Stomach (tissue), 8 donors: ENCODE measurements at regions not wholly inside any gene's neighbourhood (a gene's known extent, or its start where the extent isn't known, plus 50 kb on each side); places are given as distances from the start of the nearest gene placed in this dataset.

Source experiments
- DNase-seq, 2 donors: peaks; one replicate each; pipeline versions ENCODE4 v3.0.0 to v3.0.0-alpha.2; 2013 to 2019
- H3K27ac ChIP-seq, 5 donors: fragments of 200-600 bp in 4 of 5; sonication (generic) in 4 of 5; one replicate each; pipeline ENCODE4 v1.5.1; 2013 to 2019; ENCODE audit warnings: mild to moderate bottlenecking in 1 of 5, moderate library complexity in 1 of 5
- H3K27me3 ChIP-seq, 3 donors: fragments of 200-600 bp; sonication (generic); one replicate each; pipeline ENCODE4 v1.5.1; 2017 to 2019; ENCODE audit warnings: mixed run types in 1 of 3
- H3K36me3 ChIP-seq, 4 donors: fragments of 200-600 bp; sonication (generic); 1 replicate in 3 of 4; 2 replicates in 1 of 4; pipeline ENCODE4 v1.5.1; 2016 to 2019
- H3K4me1 ChIP-seq, 4 donors: fragments of 200-600 bp; sonication (generic); one replicate each; pipeline ENCODE4 v1.5.1; 2016 to 2019
- H3K4me3 ChIP-seq, 4 donors: fragments of 200-600 bp; sonication (generic) in 3 of 4; one replicate each; pipeline ENCODE4 v1.5.1; 2016 to 2019; ENCODE audit warnings: mild to moderate bottlenecking in 1 of 4
- H3K9me3 ChIP-seq, 4 donors: fragments of 200-600 bp; sonication (generic); one replicate each; pipeline ENCODE4 v1.5.1; 2016 to 2019
- EP300 ChIP-seq: sonication (generic); formaldehyde crosslinking; IDR thresholded peaks from one replicate; pipeline ENCODE4 v1.6.1; 2017; ENCODE audit warnings: antibody characterized with exemption
- POLR2A ChIP-seq, 4 donors: fragments of 450-650 bp; IDR thresholded peaks; one replicate each; pipeline ENCODE4 v1.6.1; 2016; ENCODE audit warnings: antibody characterized with exemption in 4 of 4, control low read depth in 2 of 4, mild to moderate bottlenecking in 1 of 4, moderate library complexity in 1 of 4
- POLR2AphosphoS5 ChIP-seq, 3 donors: sonication (generic); formaldehyde crosslinking; IDR thresholded peaks; one replicate each; pipeline ENCODE4 v1.6.1; 2016; ENCODE audit warnings: antibody characterized with exemption in 3 of 3
- WGBS, 5 donors: extraction: QIAGEN DNeasy Blood & Tissue Kit in 3 of 5; methylation state at CpG; one replicate each; pipeline versions ENCODE4 v1.1.5 to v1.1.7; 2013 to 2018; 5-methylcytosine and 5-hydroxymethylcytosine counted together
- intact Hi-C: fragments of 100-400 bp; cut with DNase I; formaldehyde crosslinking; loops from one replicate; pipeline ENCODE4 v1.15.1; 2023; ENCODE audit warnings: low total_unique reads
- TF ChIP-seq, protein P1 (sequence below), 7 experiments: fragments of 450-650 bp in 4 of 7; fragments of 200-600 bp in 3 of 7; sonication (generic) in 3 of 7; IDR thresholded peaks; one replicate each; pipeline ENCODE4 v1.5.1; 2016 to 2019; ENCODE audit warnings: antibody characterized with exemption in 7 of 7, control low read depth in 2 of 7, mild to moderate bottlenecking in 1 of 7
- donor health status: healthy with polysubstance abuse.
- donor health status: Bipolar disorder and iron deficiency.
- donor health status: healthy.

DNA sequence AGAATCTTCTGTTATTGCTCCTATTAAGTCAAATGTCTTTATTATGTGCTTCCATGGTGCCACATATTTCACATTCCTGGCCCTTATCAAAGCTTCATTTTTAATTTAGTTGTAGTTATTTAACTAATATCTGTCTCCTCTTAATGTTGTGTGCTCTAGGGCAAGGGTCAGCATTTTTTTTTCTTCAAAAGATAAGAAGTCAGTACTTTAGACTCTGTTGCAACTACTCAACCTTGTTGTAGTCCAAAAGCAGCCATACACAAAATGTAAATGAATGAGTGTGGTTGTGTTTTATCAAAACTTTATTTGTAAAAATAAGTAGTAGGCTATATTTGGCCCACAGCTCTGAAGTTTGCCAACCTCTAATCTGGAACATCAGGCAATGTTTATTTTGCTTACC is 394.7 kb upstream of the CBLB start:
- Histone ChIP-seq H3K9me3 (no peaks in the 10 kb centered on the region), H3K36me3 (no peaks in the 10 kb centered on the region), H3K27ac (no peak overlapping the region), H3K4me3 (no peak overlapping the region), H3K4me1 (peaks cover 0 to 6% (median 0%) of the 10 kb centered on the region in 4 donors), H3K27me3 (no peaks in the 10 kb centered on the region)
- TF ChIP-seq, protein P1, sequence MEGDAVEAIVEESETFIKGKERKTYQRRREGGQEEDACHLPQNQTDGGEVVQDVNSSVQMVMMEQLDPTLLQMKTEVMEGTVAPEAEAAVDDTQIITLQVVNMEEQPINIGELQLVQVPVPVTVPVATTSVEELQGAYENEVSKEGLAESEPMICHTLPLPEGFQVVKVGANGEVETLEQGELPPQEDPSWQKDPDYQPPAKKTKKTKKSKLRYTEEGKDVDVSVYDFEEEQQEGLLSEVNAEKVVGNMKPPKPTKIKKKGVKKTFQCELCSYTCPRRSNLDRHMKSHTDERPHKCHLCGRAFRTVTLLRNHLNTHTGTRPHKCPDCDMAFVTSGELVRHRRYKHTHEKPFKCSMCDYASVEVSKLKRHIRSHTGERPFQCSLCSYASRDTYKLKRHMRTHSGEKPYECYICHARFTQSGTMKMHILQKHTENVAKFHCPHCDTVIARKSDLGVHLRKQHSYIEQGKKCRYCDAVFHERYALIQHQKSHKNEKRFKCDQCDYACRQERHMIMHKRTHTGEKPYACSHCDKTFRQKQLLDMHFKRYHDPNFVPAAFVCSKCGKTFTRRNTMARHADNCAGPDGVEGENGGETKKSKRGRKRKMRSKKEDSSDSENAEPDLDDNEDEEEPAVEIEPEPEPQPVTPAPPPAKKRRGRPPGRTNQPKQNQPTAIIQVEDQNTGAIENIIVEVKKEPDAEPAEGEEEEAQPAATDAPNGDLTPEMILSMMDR (IDR thresholded peaks at IDR 0.05): no peak
- TF ChIP-seq POLR2A (IDR thresholded peaks at IDR 0.05): no peak
- TF ChIP-seq POLR2AphosphoS5 (IDR thresholded peaks at IDR 0.05): no peak
- no peak for TF ChIP-seq EP300
- DNase-seq: peak in 1 of 2 donors; percentile 23
- intact Hi-C loops: no loop called here

DNA sequence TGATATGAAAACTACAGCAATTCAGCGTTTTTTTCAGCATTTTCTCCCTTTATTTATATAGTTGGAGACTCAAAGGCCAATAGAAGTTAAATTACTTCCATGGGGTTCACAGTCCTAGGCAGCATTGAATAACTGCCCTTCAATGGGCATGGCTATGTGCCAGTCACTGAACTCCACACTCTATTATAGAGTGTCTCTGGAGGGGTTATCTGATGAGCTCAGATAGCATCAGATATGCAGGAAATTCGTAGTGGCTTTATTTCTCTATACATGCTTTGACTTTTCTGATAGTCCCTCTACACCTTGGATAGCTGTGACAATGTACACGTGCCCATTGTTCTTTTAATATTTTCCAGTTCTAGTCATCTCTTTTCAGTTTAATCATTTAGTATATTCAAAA is 396.9 kb upstream of the CBLB start:
- TF ChIP-seq EP300: no peak
- no peak for TF ChIP-seq POLR2AphosphoS5 (IDR thresholded peaks at IDR 0.05)
- no peak for TF ChIP-seq POLR2A (IDR thresholded peaks at IDR 0.05)

GRCh38 chr3:106268696-106269095 is 399.9 kb upstream of the CBLB start:
- Histone ChIP-seq H3K27ac (no peak overlapping the region), H3K4me3 (no peak overlapping the region), H3K36me3 (no peaks in the 10 kb centered on the region), H3K4me1 (no peaks in the 10 kb centered on the region), H3K27me3 (no peaks in the 10 kb centered on the region), H3K9me3 (no peaks in the 10 kb centered on the region)
- 81 to 91% (median 88%) methylated on average over 4 of the region's 4 CpGs for WGBS, 5 donors
- DNase-seq: no peak
- intact Hi-C loops: no loop called here
- no peak for TF ChIP-seq POLR2A (IDR thresholded peaks at IDR 0.05)
- no peak for TF ChIP-seq EP300
- no peak for TF ChIP-seq POLR2AphosphoS5 (IDR thresholded peaks at IDR 0.05)
- TF ChIP-seq, protein P1 (IDR thresholded peaks at IDR 0.05): no peak

More for the DNA sequence above, 396.9 kb upstream of the CBLB start:
- Histone ChIP-seq H3K4me3 (no peak overlapping the region), H3K27ac (no peak overlapping the region), H3K4me1 (peaks cover 0 to 6% (median 0%) of the 10 kb centered on the region in 4 donors), H3K9me3 (no peaks in the 10 kb centered on the region), H3K27me3 (no peaks in the 10 kb centered on the region), H3K36me3 (no peaks in the 10 kb centered on the region)
- intact Hi-C loops: no loop called here
- DNase-seq: no peak
- 30 to 52% (median 41%) methylated on average over 2 to 3 of the region's 3 CpGs for WGBS, 5 donors

- no peak for DNase-seq
- intact Hi-C loops: no loop called here
Observed at GRCh38 chr3:106272302-106272701, 403.5 kb upstream of the CBLB start.

GRCh38 chr3:106275592-106275991 is 406.8 kb upstream of the CBLB start:
- Histone ChIP-seq H3K36me3 (no peaks in the 10 kb centered on the region), H3K4me1 (no peaks in the 10 kb centered on the region), H3K27me3 (no peaks in the 10 kb centered on the region), H3K27ac (no peak overlapping the region), H3K4me3 (no peak overlapping the region), H3K9me3 (no peaks in the 10 kb centered on the region)
- TF ChIP-seq POLR2AphosphoS5 (IDR thresholded peaks at IDR 0.05) (no peak), EP300 (no peak), POLR2A (IDR thresholded peaks at IDR 0.05) (no peak)
- TF ChIP-seq, protein P1 (IDR thresholded peaks at IDR 0.05): no peak
- no peak for DNase-seq
- 52 to 58% (median 56%) methylated on average over 5 of the region's 5 CpGs for WGBS, 5 donors
- intact Hi-C loops: no loop called here

More at GRCh38 chr3:106272302-106272701, 403.5 kb upstream of the CBLB start:
- Histone ChIP-seq H3K27me3 (no peaks in the 10 kb centered on the region), H3K36me3 (no peaks in the 10 kb centered on the region), H3K9me3 (no peaks in the 10 kb centered on the region), H3K27ac (no peak overlapping the region), H3K4me3 (no peak overlapping the region), H3K4me1 (no peaks in the 10 kb centered on the region)
- no peak for TF ChIP-seq POLR2A (IDR thresholded peaks at IDR 0.05)
- TF ChIP-seq, protein P1 (IDR thresholded peaks at IDR 0.05): no peak
- TF ChIP-seq POLR2AphosphoS5 (IDR thresholded peaks at IDR 0.05): no peak
- no peak for TF ChIP-seq EP300
- WGBS, 5 donors: 81 to 88% (median 83%) methylated on average over 1 of the region's 1 CpG
